ENCODE measurements at regions not wholly inside any gene's neighbourhood (a gene's known extent, or its start where the extent isn't known, plus 50 kb on each side); places are given as distances from the start of the nearest gene placed in this dataset.

GRCh38 chr10:129094861-129095260 lies 372.2 kb upstream of the MGMT start:
- H3K9ac ChIP-seq (ENCODE audit: low read depth, low read length, poor library complexity), result no peak overlapping the region
- no peaks in the 10 kb centered on the region for H3K27me3 ChIP-seq (ENCODE audit: control insufficient read depth in 3 of 3, insufficient read depth in 3 of 3, low read depth in 1 of 3, low read length in 3 of 3)
- no peak overlapping the region for H3K23ac ChIP-seq (ENCODE audit: low read depth, low read length, poor library complexity)
- H2BK12ac ChIP-seq (ENCODE audit: low read length), result no peak overlapping the region
- H3K27ac ChIP-seq (replicated peaks; ENCODE audit: low read length), result no peak overlapping the region
- no peak overlapping the region for H4K8ac ChIP-seq (ENCODE audit: low read depth, low read length)
- no peak overlapping the region for H2AK5ac ChIP-seq (ENCODE audit: low read depth, low read length)
- no peak overlapping the region for H2BK15ac ChIP-seq (ENCODE audit: low read length)
- no CpG with 5 or more reads among the region's 2 CpGs for WGBS, 2 donors (ENCODE audit: extremely low coverage in 2 of 2, insufficient read length in 2 of 2, insufficient replicate concordance in 1 of 2)
- no peak overlapping the region for H3K4me3 ChIP-seq (ENCODE audit: low read length in 2 of 2)
- H3K14ac ChIP-seq (ENCODE audit: low read length), result no peak overlapping the region
- DNase-seq (ENCODE audit: low spot score), result no peak
- H3K79me1 ChIP-seq (ENCODE audit: low read depth, low read length), result no peaks in the 10 kb centered on the region
- peaks cover 0 to 6% of the 10 kb centered on the region in 2 donors for H3K4me1 ChIP-seq (ENCODE audit: control insufficient read depth in 2 of 2, insufficient read depth in 1 of 2, low read depth in 1 of 2, low read length in 2 of 2)
- no peaks in the 10 kb centered on the region for H3K36me3 ChIP-seq (replicated peaks in 1 of 2; ENCODE audit: control insufficient read depth in 2 of 2, insufficient read depth in 2 of 2, low read length in 2 of 2)
- no peak overlapping the region for H4K91ac ChIP-seq (ENCODE audit: low read depth, low read length, poor library complexity)
- no peak overlapping the region for H3K4me2 ChIP-seq (ENCODE audit: insufficient read depth, low read length, poor library complexity, severe bottlenecking)
- H2BK5ac ChIP-seq (ENCODE audit: low read length), result no peak overlapping the region
- no peaks in the 10 kb centered on the region for H3K9me3 ChIP-seq (replicated peaks in 1 of 2; ENCODE audit: control insufficient read depth in 2 of 2, insufficient read depth in 1 of 2, low read depth in 1 of 2, low read length in 2 of 2)
- no peak overlapping the region for H2BK120ac ChIP-seq (ENCODE audit: low read depth, low read length)
- no peak overlapping the region for H2AFZ ChIP-seq (ENCODE audit: low read length)
- no peak overlapping the region for H3K18ac ChIP-seq (ENCODE audit: low read length)
- no peak overlapping the region for H3K4ac ChIP-seq (ENCODE audit: low read length)

GRCh38 chr10:129095680-129096064 lies 371.4 kb upstream of the MGMT start:
- no peak overlapping the region for H3K23ac ChIP-seq (ENCODE audit: low read depth, low read length, poor library complexity)
- no peak for DNase-seq (ENCODE audit: low spot score)
- H2BK5ac ChIP-seq (ENCODE audit: low read length), result no peak overlapping the region
- no peaks in the 10 kb centered on the region for H3K36me3 ChIP-seq (replicated peaks in 1 of 2; ENCODE audit: control insufficient read depth in 2 of 2, insufficient read depth in 2 of 2, low read length in 2 of 2)
- peaks cover 0 to 3% of the 10 kb centered on the region in 2 donors for H3K4me1 ChIP-seq (ENCODE audit: control insufficient read depth in 2 of 2, insufficient read depth in 1 of 2, low read depth in 1 of 2, low read length in 2 of 2)
- H3K27ac ChIP-seq (replicated peaks; ENCODE audit: low read length), result no peak overlapping the region
- H3K27me3 ChIP-seq (ENCODE audit: control insufficient read depth in 3 of 3, insufficient read depth in 3 of 3, low read depth in 1 of 3, low read length in 3 of 3), result no peaks in the 10 kb centered on the region
- no peak overlapping the region for H3K4me2 ChIP-seq (ENCODE audit: insufficient read depth, low read length, poor library complexity, severe bottlenecking)
- no peak overlapping the region for H3K4me3 ChIP-seq (ENCODE audit: low read length in 2 of 2)
- no peak overlapping the region for H4K8ac ChIP-seq (ENCODE audit: low read depth, low read length)
- no peak overlapping the region for H3K9ac ChIP-seq (ENCODE audit: low read depth, low read length, poor library complexity)
- no peaks in the 10 kb centered on the region for H3K9me3 ChIP-seq (replicated peaks in 1 of 2; ENCODE audit: control insufficient read depth in 2 of 2, insufficient read depth in 1 of 2, low read depth in 1 of 2, low read length in 2 of 2)
- H3K79me1 ChIP-seq (ENCODE audit: low read depth, low read length), result no peaks in the 10 kb centered on the region
- no CpG with 5 or more reads among the region's 7 CpGs for WGBS, 2 donors (ENCODE audit: extremely low coverage in 2 of 2, insufficient read length in 2 of 2, insufficient replicate concordance in 1 of 2)
- no peak overlapping the region for H3K18ac ChIP-seq (ENCODE audit: low read length)
- H3K14ac ChIP-seq (ENCODE audit: low read length), result no peak overlapping the region
- no peak overlapping the region for H2AFZ ChIP-seq (ENCODE audit: low read length)
- no peak overlapping the region for H2AK5ac ChIP-seq (ENCODE audit: low read depth, low read length)
- H2BK120ac ChIP-seq (ENCODE audit: low read depth, low read length), result no peak overlapping the region
- H3K4ac ChIP-seq (ENCODE audit: low read length), result no peak overlapping the region
- H4K91ac ChIP-seq (ENCODE audit: low read depth, low read length, poor library complexity), result no peak overlapping the region
- H2BK12ac ChIP-seq (ENCODE audit: low read length), result no peak overlapping the region
- no peak overlapping the region for H2BK15ac ChIP-seq (ENCODE audit: low read length)

GRCh38 chr10:129096065-129096984 lies 370.7 kb upstream of the MGMT start:
- H2AFZ ChIP-seq (ENCODE audit: low read length), result no peak overlapping the region
- H3K4ac ChIP-seq (ENCODE audit: low read length), result no peak overlapping the region
- H3K27ac ChIP-seq (replicated peaks; ENCODE audit: low read length), result no peak overlapping the region
- H3K23ac ChIP-seq (ENCODE audit: low read depth, low read length, poor library complexity), result no peak overlapping the region
- H2AK5ac ChIP-seq (ENCODE audit: low read depth, low read length), result no peak overlapping the region
- no peak for DNase-seq (ENCODE audit: low spot score)
- no peak overlapping the region for H3K4me2 ChIP-seq (ENCODE audit: insufficient read depth, low read length, poor library complexity, severe bottlenecking)
- no peak overlapping the region for H3K9ac ChIP-seq (ENCODE audit: low read depth, low read length, poor library complexity)
- no peak overlapping the region for H3K14ac ChIP-seq (ENCODE audit: low read length)
- no peak overlapping the region for H2BK15ac ChIP-seq (ENCODE audit: low read length)
- H2BK120ac ChIP-seq (ENCODE audit: low read depth, low read length), result no peak overlapping the region
- H2BK5ac ChIP-seq (ENCODE audit: low read length), result no peak overlapping the region
- H3K4me1 ChIP-seq (ENCODE audit: control insufficient read depth in 2 of 2, insufficient read depth in 1 of 2, low read depth in 1 of 2, low read length in 2 of 2), result no peaks in the 10 kb centered on the region
- H3K36me3 ChIP-seq (replicated peaks in 1 of 2; ENCODE audit: control insufficient read depth in 2 of 2, insufficient read depth in 2 of 2, low read length in 2 of 2), result no peaks in the 10 kb centered on the region
- H3K9me3 ChIP-seq (replicated peaks in 1 of 2; ENCODE audit: control insufficient read depth in 2 of 2, insufficient read depth in 1 of 2, low read depth in 1 of 2, low read length in 2 of 2), result no peaks in the 10 kb centered on the region
- no peak overlapping the region for H4K8ac ChIP-seq (ENCODE audit: low read depth, low read length)
- no CpG with 5 or more reads among the region's 12 CpGs for WGBS, 2 donors (ENCODE audit: extremely low coverage in 2 of 2, insufficient read length in 2 of 2, insufficient replicate concordance in 1 of 2)
- H3K4me3 ChIP-seq (ENCODE audit: low read length in 2 of 2), result no peak overlapping the region
- H2BK12ac ChIP-seq (ENCODE audit: low read length), result no peak overlapping the region
- no peak overlapping the region for H4K91ac ChIP-seq (ENCODE audit: low read depth, low read length, poor library complexity)
- H3K27me3 ChIP-seq (ENCODE audit: control insufficient read depth in 3 of 3, insufficient read depth in 3 of 3, low read depth in 1 of 3, low read length in 3 of 3), result no peaks in the 10 kb centered on the region
- H3K18ac ChIP-seq (ENCODE audit: low read length), result no peak overlapping the region
- no peaks in the 10 kb centered on the region for H3K79me1 ChIP-seq (ENCODE audit: low read depth, low read length)

- no peak overlapping the region for H3K4me3 ChIP-seq (ENCODE audit: low read length in 2 of 2)
- no peaks in the 10 kb centered on the region for H3K9me3 ChIP-seq (replicated peaks in 1 of 2; ENCODE audit: control insufficient read depth in 2 of 2, insufficient read depth in 1 of 2, low read depth in 1 of 2, low read length in 2 of 2)
- no peak overlapping the region for H3K23ac ChIP-seq (ENCODE audit: low read depth, low read length, poor library complexity)
- WGBS, 2 donors (ENCODE audit: extremely low coverage in 2 of 2, insufficient read length in 2 of 2, insufficient replicate concordance in 1 of 2), result no CpG with 5 or more reads among the region's 6 CpGs
- no peak for DNase-seq (ENCODE audit: low spot score)
- no peak overlapping the region for H2BK5ac ChIP-seq (ENCODE audit: low read length)
- no peak overlapping the region for H2BK12ac ChIP-seq (ENCODE audit: low read length)
- H3K27me3 ChIP-seq (ENCODE audit: control insufficient read depth in 3 of 3, insufficient read depth in 3 of 3, low read depth in 1 of 3, low read length in 3 of 3), result no peaks in the 10 kb centered on the region
- no peaks in the 10 kb centered on the region for H3K79me1 ChIP-seq (ENCODE audit: low read depth, low read length)
- no peak overlapping the region for H3K4ac ChIP-seq (ENCODE audit: low read length)
- H2BK120ac ChIP-seq (ENCODE audit: low read depth, low read length), result no peak overlapping the region
- H3K9ac ChIP-seq (ENCODE audit: low read depth, low read length, poor library complexity), result no peak overlapping the region
- H2AFZ ChIP-seq (ENCODE audit: low read length), result no peak overlapping the region
- no peak overlapping the region for H3K14ac ChIP-seq (ENCODE audit: low read length)
- H3K4me1 ChIP-seq (ENCODE audit: control insufficient read depth in 2 of 2, insufficient read depth in 1 of 2, low read depth in 1 of 2, low read length in 2 of 2), result no peaks in the 10 kb centered on the region
- H3K4me2 ChIP-seq (ENCODE audit: insufficient read depth, low read length, poor library complexity, severe bottlenecking), result no peak overlapping the region
- H4K91ac ChIP-seq (ENCODE audit: low read depth, low read length, poor library complexity), result no peak overlapping the region
- H4K8ac ChIP-seq (ENCODE audit: low read depth, low read length), result no peak overlapping the region
- no peak overlapping the region for H2AK5ac ChIP-seq (ENCODE audit: low read depth, low read length)
- H3K36me3 ChIP-seq (replicated peaks in 1 of 2; ENCODE audit: control insufficient read depth in 2 of 2, insufficient read depth in 2 of 2, low read length in 2 of 2), result no peaks in the 10 kb centered on the region
- no peak overlapping the region for H2BK15ac ChIP-seq (ENCODE audit: low read length)
- H3K18ac ChIP-seq (ENCODE audit: low read length), result no peak overlapping the region
- no peak overlapping the region for H3K27ac ChIP-seq (replicated peaks; ENCODE audit: low read length)
These were observed 369.2 kb upstream of the MGMT start for GRCh38 chr10:129097776-129098330.

Data from neuronal stem cell (in vitro differentiated cells).